NCI-H1436 (cell line): ENCODE measurements at regions not wholly inside any gene's neighbourhood (a gene's known extent, or its start where the extent isn't known, plus 50 kb on each side); places are given as distances from the start of the nearest gene placed in this dataset.

Experiments used
- DNase-seq: peaks from one replicate; lab custom pipeline; 2025; lab: John Stamatoyannopoulos, UW

- no peak for DNase-seq
Observed at GRCh38 chrX:11056322-11057176, 54.6 kb upstream of the HCCS start.

GRCh38 chrX:11059933-11060332 lies 51.2 kb upstream of the HCCS start:
- DNase-seq: no peak
